GM23248 (cell line): ENCODE measurements at regions not wholly inside any gene's neighbourhood (a gene's known extent, or its start where the extent isn't known, plus 50 kb on each side); places are given as distances from the start of the nearest gene placed in this dataset.

Source experiments
- EZH2 ChIP-seq: fragments of 200-600 bp; sonication (generic); IDR thresholded peaks from 2 replicates; pipeline ENCODE4 v1.6.1; 2018; ENCODE audit warnings: antibody characterized with exemption, mild to moderate bottlenecking; ENCODE audit not compliant: insufficient read depth, poor library complexity, severe bottlenecking
- EZH2phosphoT487 ChIP-seq: fragments of 200-600 bp; sonication (generic); IDR thresholded peaks from 2 replicates; pipeline ENCODE4 v1.6.1; 2018; ENCODE audit warnings: antibody characterized with exemption, moderate library complexity, mild to moderate bottlenecking, low read depth; ENCODE audit not compliant: insufficient read depth

GRCh38 chr5:67996596-67996995 is 219.0 kb upstream of the PIK3R1 start:
- no peak for TF ChIP-seq EZH2
- TF ChIP-seq EZH2phosphoT487 = no peak
